WTC11 (cell line): ENCODE measurements at regions not wholly inside any gene's neighbourhood (a gene's known extent, or its start where the extent isn't known, plus 50 kb on each side); places are given as distances from the start of the nearest gene placed in this dataset.

Source experiments
- ATAC-seq: fragments of 200-7000 bp; cut with Tn5 transposase; 2 replicates; pipeline ENCODE4 v1.10.0; 2021; ENCODE audit warnings: mild to moderate bottlenecking, moderate library complexity
- CTCF ChIA-PET: fragments of 300-600 bp; sonication (Branson Sonifier 250); formaldehyde crosslinking; loops from one replicate; lab custom pipeline; 2021; ENCODE audit warnings: antibody characterized with exemption; lab: Charles Lee
- POLR2A ChIA-PET: fragments of 350-600 bp; sonication (Branson Sonifier 250); formaldehyde crosslinking; loops from one replicate; lab custom pipeline; 2021; ENCODE audit warnings: antibody characterized with exemption; lab: Charles Lee
- DNase-seq: peaks from one replicate; pipeline ENCODE4 v3.0.0; 2021; ENCODE audit warnings: low spot score
- H3K27ac Mint-ChIP-seq: 2 replicates; pipeline ENCODE4 v1.8.0; 2021; ENCODE audit warnings: mixed read lengths
- H3K27me3 Mint-ChIP-seq: 2 replicates; pipeline ENCODE4 v1.8.0; 2021; ENCODE audit warnings: low read depth, mild to moderate bottlenecking, moderate library complexity, mixed read lengths
- H3K36me3 Mint-ChIP-seq: 2 replicates; pipeline ENCODE4 v1.8.0; 2021; ENCODE audit warnings: mixed read lengths
- H3K4me1 Mint-ChIP-seq: 2 replicates; pipeline ENCODE4 v1.8.0; 2022; ENCODE audit warnings: mixed read lengths
- H3K4me3 Mint-ChIP-seq: 2 replicates; pipeline ENCODE4 v1.8.0; 2021; ENCODE audit warnings: mild to moderate bottlenecking, moderate library complexity, mixed read lengths
- H3K9me3 Mint-ChIP-seq: 2 replicates; pipeline ENCODE4 v1.8.0; 2021; ENCODE audit warnings: mixed read lengths
- ATF1 ChIP-seq: sonication (generic); formaldehyde crosslinking; IDR thresholded peaks from 2 replicates; pipeline ENCODE4 v1.8.1; 2023; ENCODE audit warnings: mild to moderate bottlenecking, moderate library complexity, missing genetic modification reagents
- ATF3 ChIP-seq: sonication (generic); formaldehyde crosslinking; conservative IDR thresholded peaks from 2 replicates; pipeline ENCODE4 v1.8.1; 2022; ENCODE audit warnings: mild to moderate bottlenecking, missing genetic modification reagents
- CREB1 ChIP-seq: sonication (generic); formaldehyde crosslinking; IDR thresholded peaks from 2 replicates; pipeline ENCODE4 v1.8.0; 2023; ENCODE audit warnings: mild to moderate bottlenecking, missing genetic modification reagents
- FOXK1 ChIP-seq: sonication (generic); formaldehyde crosslinking; IDR thresholded peaks from 2 replicates; pipeline ENCODE4 v1.8.0; 2022; ENCODE audit warnings: mild to moderate bottlenecking, moderate library complexity, missing genetic modification reagents
- HMGXB4 ChIP-seq: sonication (generic); formaldehyde crosslinking; IDR thresholded peaks from 2 replicates; pipeline ENCODE4 v1.8.1; 2023; ENCODE audit warnings: mild to moderate bottlenecking, moderate library complexity, missing genetic modification reagents
- JAZF1 ChIP-seq: fragments of 250-450 bp; sonication (Bioruptor Pico); IDR thresholded peaks from 2 replicates; pipeline ENCODE4 v1.9.0; 2021; ENCODE audit warnings: moderate library complexity, mild to moderate bottlenecking, inconsistent platforms
- MYBL2 ChIP-seq: sonication (generic); formaldehyde crosslinking; IDR thresholded peaks from 2 replicates; pipeline ENCODE4 v1.8.1; 2023; ENCODE audit warnings: mild to moderate bottlenecking, moderate library complexity, missing genetic modification reagents
- NFYB ChIP-seq: sonication (generic); formaldehyde crosslinking; conservative IDR thresholded peaks from 2 replicates; pipeline ENCODE4 v1.8.0; 2022; ENCODE audit warnings: low read depth, missing genetic modification reagents
- NR3C1 ChIP-seq: sonication (generic); formaldehyde crosslinking; conservative IDR thresholded peaks from 2 replicates; pipeline ENCODE4 v1.8.1; 2023; ENCODE audit warnings: low read depth, mild to moderate bottlenecking, missing genetic modification reagents
- RELA ChIP-seq: sonication (generic); formaldehyde crosslinking; IDR thresholded peaks from 2 replicates; pipeline ENCODE4 v1.8.1; 2022; ENCODE audit warnings: missing genetic modification reagents, mild to moderate bottlenecking, borderline replicate concordance
- SMAD3 ChIP-seq: sonication (generic); formaldehyde crosslinking; IDR thresholded peaks from 2 replicates; pipeline ENCODE4 v1.8.0; 2022; ENCODE audit warnings: missing genetic modification reagents, mild to moderate bottlenecking, borderline replicate concordance
- SOX15 ChIP-seq: fragments of 250-450 bp; sonication (Bioruptor Pico); IDR thresholded peaks from 2 replicates; pipeline ENCODE4 v1.9.0; 2021; ENCODE audit warnings: mild to moderate bottlenecking
- ZBTB21 ChIP-seq: sonication (generic); formaldehyde crosslinking; IDR thresholded peaks from 2 replicates; pipeline ENCODE4 v1.8.1; 2023; ENCODE audit warnings: mild to moderate bottlenecking, missing genetic modification reagents, borderline replicate concordance
- TF ChIP-seq, protein P1 (sequence below): sonication (generic); formaldehyde crosslinking; IDR thresholded peaks from 2 replicates; pipeline ENCODE4 v1.8.0; 2022; ENCODE audit warnings: mild to moderate bottlenecking, missing genetic modification reagents
- TF ChIP-seq, protein P2 (sequence below): sonication (generic); formaldehyde crosslinking; IDR thresholded peaks from 2 replicates; pipeline ENCODE4 v1.8.0; 2022; ENCODE audit warnings: mild to moderate bottlenecking, missing genetic modification reagents
- TF ChIP-seq, protein P3 (sequence below): sonication (generic); formaldehyde crosslinking; IDR thresholded peaks from 2 replicates; pipeline ENCODE4 v1.8.0; 2022; ENCODE audit warnings: mild to moderate bottlenecking, missing genetic modification reagents
- TF ChIP-seq, protein P4 (sequence below): sonication (generic); formaldehyde crosslinking; IDR thresholded peaks from 2 replicates; pipeline ENCODE4 v1.8.1; 2022; ENCODE audit warnings: mild to moderate bottlenecking, moderate library complexity, missing genetic modification reagents

DNA sequence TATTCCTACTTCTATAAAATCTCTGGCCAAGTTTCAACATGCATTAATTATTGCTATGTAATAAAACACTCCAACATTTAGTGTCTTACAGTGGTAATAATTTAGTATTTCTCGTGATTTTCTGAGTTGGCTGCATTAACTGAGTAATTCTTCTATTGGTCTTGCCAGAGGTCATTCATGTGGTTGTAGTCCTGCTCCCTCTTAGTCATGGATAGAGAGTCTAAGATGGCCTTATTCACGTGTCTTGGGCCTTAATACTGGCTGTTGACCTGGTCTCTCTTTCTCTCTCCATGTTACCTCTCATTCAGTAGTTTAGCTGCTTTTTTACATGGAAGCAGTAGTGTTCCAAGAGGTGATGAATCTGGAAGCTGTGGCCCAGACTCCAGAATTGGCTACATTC is 140.1 kb upstream of the ZBTB20 start (continued):
- TF ChIP-seq JAZF1 (CRISPR knock-in tag): no peak
- TF ChIP-seq NR3C1 (CRISPR knock-in tag): no peak
- no peak for TF ChIP-seq SOX15
- TF ChIP-seq MYBL2 (CRISPR knock-in tag): no peak
- TF ChIP-seq ATF3 (CRISPR knock-in tag): no peak
- TF ChIP-seq HMGXB4: no peak
- TF ChIP-seq SMAD3 (CRISPR knock-in tag): no peak
- TF ChIP-seq, protein P1, sequence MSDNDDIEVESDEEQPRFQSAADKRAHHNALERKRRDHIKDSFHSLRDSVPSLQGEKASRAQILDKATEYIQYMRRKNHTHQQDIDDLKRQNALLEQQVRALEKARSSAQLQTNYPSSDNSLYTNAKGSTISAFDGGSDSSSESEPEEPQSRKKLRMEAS: no peak
- no peak for TF ChIP-seq ZBTB21 (CRISPR knock-in tag)
- TF ChIP-seq, protein P2, sequence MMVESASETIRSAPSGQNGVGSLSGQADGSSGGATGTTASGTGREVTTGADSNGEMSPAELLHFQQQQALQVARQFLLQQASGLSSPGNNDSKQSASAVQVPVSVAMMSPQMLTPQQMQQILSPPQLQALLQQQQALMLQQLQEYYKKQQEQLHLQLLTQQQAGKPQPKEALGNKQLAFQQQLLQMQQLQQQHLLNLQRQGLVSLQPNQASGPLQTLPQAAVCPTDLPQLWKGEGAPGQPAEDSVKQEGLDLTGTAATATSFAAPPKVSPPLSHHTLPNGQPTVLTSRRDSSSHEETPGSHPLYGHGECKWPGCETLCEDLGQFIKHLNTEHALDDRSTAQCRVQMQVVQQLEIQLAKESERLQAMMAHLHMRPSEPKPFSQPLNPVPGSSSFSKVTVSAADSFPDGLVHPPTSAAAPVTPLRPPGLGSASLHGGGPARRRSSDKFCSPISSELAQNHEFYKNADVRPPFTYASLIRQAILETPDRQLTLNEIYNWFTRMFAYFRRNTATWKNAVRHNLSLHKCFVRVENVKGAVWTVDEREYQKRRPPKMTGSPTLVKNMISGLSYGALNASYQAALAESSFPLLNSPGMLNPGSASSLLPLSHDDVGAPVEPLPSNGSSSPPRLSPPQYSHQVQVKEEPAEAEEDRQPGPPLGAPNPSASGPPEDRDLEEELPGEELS (CRISPR knock-in tag): no peak
- TF ChIP-seq, protein P3, sequence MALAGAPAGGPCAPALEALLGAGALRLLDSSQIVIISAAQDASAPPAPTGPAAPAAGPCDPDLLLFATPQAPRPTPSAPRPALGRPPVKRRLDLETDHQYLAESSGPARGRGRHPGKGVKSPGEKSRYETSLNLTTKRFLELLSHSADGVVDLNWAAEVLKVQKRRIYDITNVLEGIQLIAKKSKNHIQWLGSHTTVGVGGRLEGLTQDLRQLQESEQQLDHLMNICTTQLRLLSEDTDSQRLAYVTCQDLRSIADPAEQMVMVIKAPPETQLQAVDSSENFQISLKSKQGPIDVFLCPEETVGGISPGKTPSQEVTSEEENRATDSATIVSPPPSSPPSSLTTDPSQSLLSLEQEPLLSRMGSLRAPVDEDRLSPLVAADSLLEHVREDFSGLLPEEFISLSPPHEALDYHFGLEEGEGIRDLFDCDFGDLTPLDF: no peak

DNA sequence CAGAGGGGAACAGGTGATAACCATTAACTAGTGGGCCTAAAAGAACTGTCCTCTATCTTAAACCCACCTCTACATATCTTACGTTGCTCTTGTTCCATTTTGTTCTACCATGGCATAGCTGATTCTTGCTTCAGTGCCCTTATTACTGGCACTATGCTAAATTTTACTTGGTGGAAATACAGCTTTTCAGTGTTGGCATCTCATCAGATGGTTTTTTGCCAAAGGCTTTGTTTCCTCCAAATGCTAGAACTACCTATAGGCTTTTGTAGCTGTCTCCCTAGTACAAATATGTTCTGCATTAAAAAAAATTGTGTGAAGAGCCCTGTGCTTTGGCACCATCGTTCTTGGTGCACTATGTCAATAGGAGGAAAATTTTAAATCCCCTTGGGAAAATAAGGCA is 145.0 kb upstream of the ZBTB20 start:
- TF ChIP-seq CREB1 (CRISPR knock-in tag) (no peak), NFYB (no peak), FOXK1 (CRISPR knock-in tag) (no peak), RELA (CRISPR knock-in tag) (no peak)
- no peaks in the 10 kb centered on the region for H3K4me1 Mint-ChIP-seq
- no peak for ATAC-seq
- ChIA-PET CTCF (no interaction called here), POLR2A (interaction anchor here (1.0 kb wide), 1 partner anchor 79 kb away, joined by 3 read pairs; no protein-coding TSS in a partner anchor)
- no peaks in the 10 kb centered on the region for H3K36me3 Mint-ChIP-seq
- no peaks in the 10 kb centered on the region for H3K9me3 Mint-ChIP-seq
- no peak overlapping the region for H3K4me3 Mint-ChIP-seq
- no peak for DNase-seq
- no peak overlapping the region for H3K27ac Mint-ChIP-seq
- H3K27me3 Mint-ChIP-seq: no peaks in the 10 kb centered on the region

DNA sequence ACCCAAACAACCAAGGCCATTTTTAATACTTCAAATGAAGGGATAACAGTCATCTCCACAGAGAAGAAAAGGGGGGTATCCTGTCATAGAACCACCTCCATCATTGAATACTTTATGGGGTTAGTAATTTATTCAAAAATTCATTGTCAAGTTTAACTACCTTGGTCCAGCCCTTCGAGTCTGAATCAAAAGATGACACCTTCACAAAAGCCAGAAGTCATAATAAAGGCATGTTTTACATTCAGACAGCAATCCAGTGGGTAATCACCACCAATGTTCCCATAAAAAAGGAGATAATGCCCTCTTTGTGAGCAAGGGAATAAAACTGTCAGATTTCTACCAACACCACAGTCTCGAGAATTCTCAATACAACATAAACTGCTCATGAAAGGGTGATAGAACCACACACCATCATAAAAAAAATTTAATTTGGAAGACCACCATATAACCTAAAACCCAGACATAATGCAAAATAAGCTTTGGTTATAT is 145.6 kb upstream of the ZBTB20 start:
- no peak overlapping the region for H3K4me3 Mint-ChIP-seq
- no peaks in the 10 kb centered on the region for H3K4me1 Mint-ChIP-seq

More for the DNA sequence above, 145.6 kb upstream of the ZBTB20 start:
- ChIA-PET CTCF (no interaction called here), POLR2A (interaction anchor here (1.0 kb wide), 1 partner anchor 80 kb away, joined by 3 read pairs; no protein-coding TSS in a partner anchor)
- Mint-ChIP-seq H3K27me3 (no peaks in the 10 kb centered on the region), H3K27ac (no peak overlapping the region), H3K9me3 (no peaks in the 10 kb centered on the region), H3K36me3 (no peaks in the 10 kb centered on the region)
- TF ChIP-seq, protein P3: no peak
- TF ChIP-seq, protein P4, sequence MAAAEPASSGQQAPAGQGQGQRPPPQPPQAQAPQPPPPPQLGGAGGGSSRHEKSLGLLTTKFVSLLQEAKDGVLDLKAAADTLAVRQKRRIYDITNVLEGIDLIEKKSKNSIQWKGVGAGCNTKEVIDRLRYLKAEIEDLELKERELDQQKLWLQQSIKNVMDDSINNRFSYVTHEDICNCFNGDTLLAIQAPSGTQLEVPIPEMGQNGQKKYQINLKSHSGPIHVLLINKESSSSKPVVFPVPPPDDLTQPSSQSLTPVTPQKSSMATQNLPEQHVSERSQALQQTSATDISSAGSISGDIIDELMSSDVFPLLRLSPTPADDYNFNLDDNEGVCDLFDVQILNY (CRISPR knock-in tag): no peak
- no peak for TF ChIP-seq ATF1
- ATAC-seq (no peak), DNase-seq (no peak)
